ENCODE measurements at regions not wholly inside any gene's neighbourhood (a gene's known extent, or its start where the extent isn't known, plus 50 kb on each side); places are given as distances from the start of the nearest gene placed in this dataset.
A peak's percentile ranks its signal among the peaks of the same experiment; 100 is the strongest.

GRCh38 chr2:167340322-167340721 is 452.0 kb downstream of the XIRP2 start:
- no peak for DNase-seq
- H3K9me3 ChIP-seq (ENCODE audit: severe bottlenecking) = no peaks in the 10 kb centered on the region
- no peaks in the 10 kb centered on the region for H3K36me3 ChIP-seq
- no peak overlapping the region for H3K27ac ChIP-seq
- H3K27me3 ChIP-seq (ENCODE audit: insufficient read depth, low read depth, severe bottlenecking) = no peaks in the 10 kb centered on the region
- no peak overlapping the region for H3K4me3 ChIP-seq (ENCODE audit: low read depth, low read length)
- TF ChIP-seq, protein P1, sequence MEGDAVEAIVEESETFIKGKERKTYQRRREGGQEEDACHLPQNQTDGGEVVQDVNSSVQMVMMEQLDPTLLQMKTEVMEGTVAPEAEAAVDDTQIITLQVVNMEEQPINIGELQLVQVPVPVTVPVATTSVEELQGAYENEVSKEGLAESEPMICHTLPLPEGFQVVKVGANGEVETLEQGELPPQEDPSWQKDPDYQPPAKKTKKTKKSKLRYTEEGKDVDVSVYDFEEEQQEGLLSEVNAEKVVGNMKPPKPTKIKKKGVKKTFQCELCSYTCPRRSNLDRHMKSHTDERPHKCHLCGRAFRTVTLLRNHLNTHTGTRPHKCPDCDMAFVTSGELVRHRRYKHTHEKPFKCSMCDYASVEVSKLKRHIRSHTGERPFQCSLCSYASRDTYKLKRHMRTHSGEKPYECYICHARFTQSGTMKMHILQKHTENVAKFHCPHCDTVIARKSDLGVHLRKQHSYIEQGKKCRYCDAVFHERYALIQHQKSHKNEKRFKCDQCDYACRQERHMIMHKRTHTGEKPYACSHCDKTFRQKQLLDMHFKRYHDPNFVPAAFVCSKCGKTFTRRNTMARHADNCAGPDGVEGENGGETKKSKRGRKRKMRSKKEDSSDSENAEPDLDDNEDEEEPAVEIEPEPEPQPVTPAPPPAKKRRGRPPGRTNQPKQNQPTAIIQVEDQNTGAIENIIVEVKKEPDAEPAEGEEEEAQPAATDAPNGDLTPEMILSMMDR (IDR thresholded peaks at IDR 0.05; ENCODE audit: low read depth, low read length) = no peak

DNA sequence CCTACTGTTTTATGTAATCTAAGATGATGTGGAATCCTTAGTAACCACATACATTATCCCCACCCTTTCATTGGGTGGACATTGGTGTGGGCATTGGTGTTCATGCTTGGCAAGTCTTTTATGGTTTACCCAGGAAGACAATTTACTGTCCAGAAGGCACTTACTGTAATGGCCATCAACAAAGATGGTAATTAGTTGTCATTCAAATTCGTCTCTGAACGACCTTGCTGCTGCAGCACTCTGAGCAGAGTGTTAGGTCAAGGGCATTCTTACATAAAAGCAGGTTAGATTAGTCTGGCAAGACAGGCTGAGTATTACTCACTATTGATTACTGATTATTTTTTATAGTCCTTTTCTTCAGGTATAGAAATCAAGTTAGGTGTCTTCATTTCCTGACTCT is 447.9 kb downstream of the XIRP2 start:
- no peak for DNase-seq
- no peaks in the 10 kb centered on the region for H3K9me3 ChIP-seq (ENCODE audit: severe bottlenecking)
- H3K36me3 ChIP-seq = no peaks in the 10 kb centered on the region
- TF ChIP-seq, protein P1 (IDR thresholded peaks at IDR 0.05; ENCODE audit: low read depth, low read length) = no peak
- H3K4me3 ChIP-seq (ENCODE audit: low read depth, low read length) = no peak overlapping the region
- no peaks in the 10 kb centered on the region for H3K27me3 ChIP-seq (ENCODE audit: insufficient read depth, low read depth, severe bottlenecking)
- no peak overlapping the region for H3K27ac ChIP-seq

DNA sequence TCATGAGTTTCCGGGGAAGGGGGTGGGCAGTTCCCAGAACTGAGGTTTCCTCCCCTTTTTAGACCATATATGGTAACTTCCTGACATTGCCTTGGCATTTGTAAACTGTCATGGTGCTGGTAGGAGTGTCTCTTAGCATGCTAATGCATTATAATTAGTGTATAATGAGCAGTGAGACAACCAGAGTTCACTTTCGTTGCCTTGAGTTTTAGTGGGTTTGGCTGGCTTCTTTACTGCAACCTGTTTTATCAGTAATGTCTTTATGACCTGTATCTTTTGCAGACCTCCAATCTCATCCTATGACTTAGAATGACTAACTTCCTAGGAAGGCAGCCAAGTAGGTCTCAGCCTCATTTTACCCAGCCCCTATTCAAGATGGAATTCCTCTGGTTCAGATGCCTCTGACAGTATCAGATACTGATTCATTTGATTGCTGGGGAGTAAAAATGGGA is 447.3 kb downstream of the XIRP2 start:
- no peak for DNase-seq
- TF ChIP-seq, protein P1 (IDR thresholded peaks at IDR 0.05; ENCODE audit: low read depth, low read length) = no peak
- Histone ChIP-seq H3K36me3 (no peaks in the 10 kb centered on the region), H3K27me3 (ENCODE audit: insufficient read depth, low read depth, severe bottlenecking) (no peaks in the 10 kb centered on the region), H3K27ac (no peak overlapping the region), H3K9me3 (ENCODE audit: severe bottlenecking) (no peaks in the 10 kb centered on the region), H3K4me3 (ENCODE audit: low read depth, low read length) (no peak overlapping the region)

- Histone ChIP-seq H3K36me3 (no peaks in the 10 kb centered on the region), H3K27ac (no peak overlapping the region), H3K4me3 (ENCODE audit: low read depth, low read length) (no peak overlapping the region), H3K27me3 (ENCODE audit: insufficient read depth, low read depth, severe bottlenecking) (no peaks in the 10 kb centered on the region), H3K9me3 (ENCODE audit: severe bottlenecking) (no peaks in the 10 kb centered on the region)
- DNase-seq = no peak
- TF ChIP-seq, protein P1 (IDR thresholded peaks at IDR 0.05; ENCODE audit: low read depth, low read length) = no peak
Observed at GRCh38 chr2:167334146-167334742, 446.0 kb downstream of the XIRP2 start.

- Histone ChIP-seq H3K36me3 (no peaks in the 10 kb centered on the region), H3K4me3 (ENCODE audit: low read depth, low read length) (no peak overlapping the region), H3K27ac (no peak overlapping the region), H3K9me3 (ENCODE audit: severe bottlenecking) (no peaks in the 10 kb centered on the region), H3K27me3 (ENCODE audit: insufficient read depth, low read depth, severe bottlenecking) (no peaks in the 10 kb centered on the region)
- no peak for DNase-seq
- TF ChIP-seq, protein P1 (IDR thresholded peaks at IDR 0.05; ENCODE audit: low read depth, low read length) = peak; percentile 30; the same call in 1 of the 2 replicates
Observed at GRCh38 chr2:167333245-167333644, 445.0 kb downstream of the XIRP2 start.

DNA sequence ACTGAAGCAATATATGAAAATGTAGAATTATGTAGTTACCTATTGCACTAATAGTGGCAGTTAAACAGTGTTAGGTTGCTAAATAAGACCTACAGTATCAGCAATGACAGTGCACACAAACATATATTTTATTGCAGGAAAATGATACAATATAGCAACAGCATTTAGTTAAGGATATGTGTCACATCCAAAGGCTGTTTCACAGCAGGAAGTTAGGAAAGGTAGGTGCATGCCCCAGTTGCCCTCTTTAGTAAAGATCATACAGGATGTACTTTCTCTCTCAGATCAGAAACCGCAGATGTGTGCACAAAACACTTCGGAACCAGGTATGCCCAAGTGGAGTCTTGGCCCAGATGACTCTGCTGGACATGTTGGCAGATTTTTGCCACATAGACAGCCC is 444.1 kb downstream of the XIRP2 start:
- Histone ChIP-seq H3K27me3 (ENCODE audit: insufficient read depth, low read depth, severe bottlenecking) (no peaks in the 10 kb centered on the region), H3K9me3 (ENCODE audit: severe bottlenecking) (no peaks in the 10 kb centered on the region), H3K36me3 (no peaks in the 10 kb centered on the region), H3K27ac (no peak overlapping the region), H3K4me3 (ENCODE audit: low read depth, low read length) (no peak overlapping the region)
- TF ChIP-seq, protein P1 (IDR thresholded peaks at IDR 0.05; ENCODE audit: low read depth, low read length) = no peak
- DNase-seq = no peak

All from WERI-Rb-1 (cell line).